ENCODE measurements at regions not wholly inside any gene's neighbourhood (a gene's known extent, or its start where the extent isn't known, plus 50 kb on each side); places are given as distances from the start of the nearest gene placed in this dataset.

DNA sequence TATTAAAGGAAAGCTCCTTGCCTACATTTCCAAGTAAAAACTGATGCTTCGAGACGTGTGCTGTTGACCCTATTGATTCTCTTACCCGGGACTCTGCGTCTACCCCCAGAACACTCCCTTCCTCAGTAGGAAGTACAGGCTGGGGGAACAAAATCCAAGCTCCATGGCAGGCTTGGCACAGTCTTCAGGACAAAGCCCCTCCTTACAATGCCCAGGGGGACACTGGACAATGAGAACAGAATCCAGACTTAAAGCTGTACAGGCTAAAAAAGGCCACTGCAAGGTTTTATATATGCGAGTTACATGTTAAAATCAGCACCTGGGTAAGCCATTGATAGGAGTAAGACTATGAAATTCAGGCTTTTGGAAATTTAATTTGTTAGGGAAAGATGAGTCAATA, 250.6 kb upstream of the DAPK1 start (continued):
- TF ChIP-seq, protein P1, sequence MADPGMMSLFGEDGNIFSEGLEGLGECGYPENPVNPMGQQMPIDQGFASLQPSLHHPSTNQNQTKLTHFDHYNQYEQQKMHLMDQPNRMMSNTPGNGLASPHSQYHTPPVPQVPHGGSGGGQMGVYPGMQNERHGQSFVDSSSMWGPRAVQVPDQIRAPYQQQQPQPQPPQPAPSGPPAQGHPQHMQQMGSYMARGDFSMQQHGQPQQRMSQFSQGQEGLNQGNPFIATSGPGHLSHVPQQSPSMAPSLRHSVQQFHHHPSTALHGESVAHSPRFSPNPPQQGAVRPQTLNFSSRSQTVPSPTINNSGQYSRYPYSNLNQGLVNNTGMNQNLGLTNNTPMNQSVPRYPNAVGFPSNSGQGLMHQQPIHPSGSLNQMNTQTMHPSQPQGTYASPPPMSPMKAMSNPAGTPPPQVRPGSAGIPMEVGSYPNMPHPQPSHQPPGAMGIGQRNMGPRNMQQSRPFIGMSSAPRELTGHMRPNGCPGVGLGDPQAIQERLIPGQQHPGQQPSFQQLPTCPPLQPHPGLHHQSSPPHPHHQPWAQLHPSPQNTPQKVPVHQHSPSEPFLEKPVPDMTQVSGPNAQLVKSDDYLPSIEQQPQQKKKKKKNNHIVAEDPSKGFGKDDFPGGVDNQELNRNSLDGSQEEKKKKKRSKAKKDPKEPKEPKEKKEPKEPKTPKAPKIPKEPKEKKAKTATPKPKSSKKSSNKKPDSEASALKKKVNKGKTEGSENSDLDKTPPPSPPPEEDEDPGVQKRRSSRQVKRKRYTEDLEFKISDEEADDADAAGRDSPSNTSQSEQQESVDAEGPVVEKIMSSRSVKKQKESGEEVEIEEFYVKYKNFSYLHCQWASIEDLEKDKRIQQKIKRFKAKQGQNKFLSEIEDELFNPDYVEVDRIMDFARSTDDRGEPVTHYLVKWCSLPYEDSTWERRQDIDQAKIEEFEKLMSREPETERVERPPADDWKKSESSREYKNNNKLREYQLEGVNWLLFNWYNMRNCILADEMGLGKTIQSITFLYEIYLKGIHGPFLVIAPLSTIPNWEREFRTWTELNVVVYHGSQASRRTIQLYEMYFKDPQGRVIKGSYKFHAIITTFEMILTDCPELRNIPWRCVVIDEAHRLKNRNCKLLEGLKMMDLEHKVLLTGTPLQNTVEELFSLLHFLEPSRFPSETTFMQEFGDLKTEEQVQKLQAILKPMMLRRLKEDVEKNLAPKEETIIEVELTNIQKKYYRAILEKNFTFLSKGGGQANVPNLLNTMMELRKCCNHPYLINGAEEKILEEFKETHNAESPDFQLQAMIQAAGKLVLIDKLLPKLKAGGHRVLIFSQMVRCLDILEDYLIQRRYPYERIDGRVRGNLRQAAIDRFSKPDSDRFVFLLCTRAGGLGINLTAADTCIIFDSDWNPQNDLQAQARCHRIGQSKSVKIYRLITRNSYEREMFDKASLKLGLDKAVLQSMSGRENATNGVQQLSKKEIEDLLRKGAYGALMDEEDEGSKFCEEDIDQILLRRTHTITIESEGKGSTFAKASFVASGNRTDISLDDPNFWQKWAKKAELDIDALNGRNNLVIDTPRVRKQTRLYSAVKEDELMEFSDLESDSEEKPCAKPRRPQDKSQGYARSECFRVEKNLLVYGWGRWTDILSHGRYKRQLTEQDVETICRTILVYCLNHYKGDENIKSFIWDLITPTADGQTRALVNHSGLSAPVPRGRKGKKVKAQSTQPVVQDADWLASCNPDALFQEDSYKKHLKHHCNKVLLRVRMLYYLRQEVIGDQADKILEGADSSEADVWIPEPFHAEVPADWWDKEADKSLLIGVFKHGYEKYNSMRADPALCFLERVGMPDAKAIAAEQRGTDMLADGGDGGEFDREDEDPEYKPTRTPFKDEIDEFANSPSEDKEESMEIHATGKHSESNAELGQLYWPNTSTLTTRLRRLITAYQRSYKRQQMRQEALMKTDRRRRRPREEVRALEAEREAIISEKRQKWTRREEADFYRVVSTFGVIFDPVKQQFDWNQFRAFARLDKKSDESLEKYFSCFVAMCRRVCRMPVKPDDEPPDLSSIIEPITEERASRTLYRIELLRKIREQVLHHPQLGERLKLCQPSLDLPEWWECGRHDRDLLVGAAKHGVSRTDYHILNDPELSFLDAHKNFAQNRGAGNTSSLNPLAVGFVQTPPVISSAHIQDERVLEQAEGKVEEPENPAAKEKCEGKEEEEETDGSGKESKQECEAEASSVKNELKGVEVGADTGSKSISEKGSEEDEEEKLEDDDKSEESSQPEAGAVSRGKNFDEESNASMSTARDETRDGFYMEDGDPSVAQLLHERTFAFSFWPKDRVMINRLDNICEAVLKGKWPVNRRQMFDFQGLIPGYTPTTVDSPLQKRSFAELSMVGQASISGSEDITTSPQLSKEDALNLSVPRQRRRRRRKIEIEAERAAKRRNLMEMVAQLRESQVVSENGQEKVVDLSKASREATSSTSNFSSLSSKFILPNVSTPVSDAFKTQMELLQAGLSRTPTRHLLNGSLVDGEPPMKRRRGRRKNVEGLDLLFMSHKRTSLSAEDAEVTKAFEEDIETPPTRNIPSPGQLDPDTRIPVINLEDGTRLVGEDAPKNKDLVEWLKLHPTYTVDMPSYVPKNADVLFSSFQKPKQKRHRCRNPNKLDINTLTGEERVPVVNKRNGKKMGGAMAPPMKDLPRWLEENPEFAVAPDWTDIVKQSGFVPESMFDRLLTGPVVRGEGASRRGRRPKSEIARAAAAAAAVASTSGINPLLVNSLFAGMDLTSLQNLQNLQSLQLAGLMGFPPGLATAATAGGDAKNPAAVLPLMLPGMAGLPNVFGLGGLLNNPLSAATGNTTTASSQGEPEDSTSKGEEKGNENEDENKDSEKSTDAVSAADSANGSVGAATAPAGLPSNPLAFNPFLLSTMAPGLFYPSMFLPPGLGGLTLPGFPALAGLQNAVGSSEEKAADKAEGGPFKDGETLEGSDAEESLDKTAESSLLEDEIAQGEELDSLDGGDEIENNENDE (IDR thresholded peaks at IDR 0.05; ENCODE audit: insufficient replicate concordance, low read length): no peak
- TF ChIP-seq POU5F1 (IDR thresholded peaks at IDR 0.05; ENCODE audit: low read depth, low read length): no peak
- no peak for TF ChIP-seq JUN (IDR thresholded peaks at IDR 0.05; ENCODE audit: low read depth, low read length)
- TF ChIP-seq, protein P2, sequence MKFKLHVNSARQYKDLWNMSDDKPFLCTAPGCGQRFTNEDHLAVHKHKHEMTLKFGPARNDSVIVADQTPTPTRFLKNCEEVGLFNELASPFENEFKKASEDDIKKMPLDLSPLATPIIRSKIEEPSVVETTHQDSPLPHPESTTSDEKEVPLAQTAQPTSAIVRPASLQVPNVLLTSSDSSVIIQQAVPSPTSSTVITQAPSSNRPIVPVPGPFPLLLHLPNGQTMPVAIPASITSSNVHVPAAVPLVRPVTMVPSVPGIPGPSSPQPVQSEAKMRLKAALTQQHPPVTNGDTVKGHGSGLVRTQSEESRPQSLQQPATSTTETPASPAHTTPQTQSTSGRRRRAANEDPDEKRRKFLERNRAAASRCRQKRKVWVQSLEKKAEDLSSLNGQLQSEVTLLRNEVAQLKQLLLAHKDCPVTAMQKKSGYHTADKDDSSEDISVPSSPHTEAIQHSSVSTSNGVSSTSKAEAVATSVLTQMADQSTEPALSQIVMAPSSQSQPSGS (IDR thresholded peaks at IDR 0.05; ENCODE audit: low read length): no peak
- no peak for TF ChIP-seq SIX5 (IDR thresholded peaks at IDR 0.05; ENCODE audit: low read depth, low read length)
- no peak for TF ChIP-seq KDM4A (IDR thresholded peaks at IDR 0.05; ENCODE audit: low read depth, low read length, severe bottlenecking)
- no peak for TF ChIP-seq BRCA1 (IDR thresholded peaks at IDR 0.05; ENCODE audit: low read depth, low read length)
- TF ChIP-seq CBX8 (IDR thresholded peaks at IDR 0.05; ENCODE audit: borderline replicate concordance, low read depth, low read length): no peak
- no peak for TF ChIP-seq RXRA (IDR thresholded peaks at IDR 0.05; ENCODE audit: insufficient read depth, low read depth, low read length)
- no peak for TF ChIP-seq CBX5 (IDR thresholded peaks at IDR 0.05; ENCODE audit: low read depth, low read length)
- TF ChIP-seq EP300 (IDR thresholded peaks at IDR 0.05; ENCODE audit: borderline replicate concordance in 1 of 2, low read depth in 2 of 2, low read length in 2 of 2): no peak
